Right kidney (tissue), 1 donor: ENCODE measurements at regions not wholly inside any gene's neighbourhood (a gene's known extent, or its start where the extent isn't known, plus 50 kb on each side); places are given as distances from the start of the nearest gene placed in this dataset.
A peak's percentile ranks its signal among the peaks of the same experiment; 100 is the strongest.
"Not testable (repeated sequence)": the region's sequence is repeated elsewhere in the genome, so short reads cannot be mapped to it uniquely, and the experiment has no call there.

ENCODE experiments used
- DNase-seq: peaks from one replicate; pipeline ENCODE4 v3.0.0-alpha.2; 2016

DNA sequence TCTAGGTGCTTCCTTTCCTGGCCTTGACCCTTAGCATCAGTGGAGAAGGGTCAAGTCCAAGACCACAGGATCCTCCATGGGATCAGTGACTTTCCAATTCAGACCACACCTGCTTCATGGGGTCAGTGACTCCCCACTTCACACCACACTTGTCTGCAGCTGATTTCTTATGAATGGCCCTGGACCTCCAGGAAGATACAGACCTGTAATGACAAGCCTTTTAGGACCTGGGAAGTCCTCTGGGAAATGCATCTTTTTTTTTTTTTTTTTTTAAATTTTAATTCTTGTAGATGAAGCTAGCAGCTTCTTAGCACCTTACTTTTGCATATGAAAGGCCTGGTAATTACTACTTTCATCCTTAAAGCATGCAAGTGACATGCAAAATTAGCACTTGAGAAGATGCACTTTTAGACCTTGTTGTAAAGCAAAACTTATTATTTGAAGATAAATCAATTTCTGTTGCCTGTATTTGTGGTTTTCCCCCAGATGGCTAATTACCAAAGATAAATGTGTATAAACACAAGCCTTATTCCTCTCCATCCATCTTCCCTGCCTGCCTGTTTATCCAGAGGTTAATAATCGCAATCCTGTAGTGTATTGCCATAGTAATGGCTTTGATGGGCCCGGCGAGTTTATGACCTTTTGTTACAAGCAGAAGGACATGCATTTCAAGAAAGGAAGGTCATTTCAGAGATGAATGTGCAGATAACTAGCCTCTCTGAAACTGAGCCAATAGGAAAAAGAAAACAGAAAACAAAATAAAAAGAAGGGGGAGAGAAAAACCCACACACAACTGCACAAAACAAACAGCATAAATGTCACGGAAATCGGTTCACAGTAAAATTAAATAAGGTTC is 1018.7 kb downstream of the TYW1 start:
- peak; percentile 36 for DNase-seq

DNA sequence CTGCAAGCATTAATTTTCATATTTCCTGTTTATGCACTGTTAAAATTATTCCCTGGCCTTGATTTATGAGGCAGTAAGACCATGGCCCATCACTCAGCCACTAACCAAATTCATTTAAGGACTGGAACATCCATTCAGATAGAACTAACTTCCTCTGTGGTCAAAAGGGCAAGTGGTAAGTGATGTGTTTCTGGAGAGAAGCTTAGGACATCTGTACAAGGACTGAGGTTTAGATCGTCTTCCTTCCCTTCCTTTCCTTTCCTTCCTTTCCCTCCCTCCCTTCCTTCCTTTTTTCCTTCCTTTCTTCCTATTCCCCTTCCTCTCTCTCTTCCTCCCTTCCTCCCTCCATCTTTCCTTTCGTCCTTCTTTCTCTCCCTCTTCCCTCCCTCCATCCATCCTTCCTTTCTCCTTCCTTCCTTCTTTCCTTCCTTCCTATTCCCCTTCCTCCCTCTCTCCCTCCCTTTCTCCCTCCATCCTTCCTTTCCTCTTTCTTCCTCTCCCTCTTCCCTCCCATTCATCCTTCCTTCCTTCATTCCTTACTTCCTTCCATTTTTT is 1019.4 kb downstream of the TYW1 start:
- DNase-seq, result peak; percentile 36

DNA sequence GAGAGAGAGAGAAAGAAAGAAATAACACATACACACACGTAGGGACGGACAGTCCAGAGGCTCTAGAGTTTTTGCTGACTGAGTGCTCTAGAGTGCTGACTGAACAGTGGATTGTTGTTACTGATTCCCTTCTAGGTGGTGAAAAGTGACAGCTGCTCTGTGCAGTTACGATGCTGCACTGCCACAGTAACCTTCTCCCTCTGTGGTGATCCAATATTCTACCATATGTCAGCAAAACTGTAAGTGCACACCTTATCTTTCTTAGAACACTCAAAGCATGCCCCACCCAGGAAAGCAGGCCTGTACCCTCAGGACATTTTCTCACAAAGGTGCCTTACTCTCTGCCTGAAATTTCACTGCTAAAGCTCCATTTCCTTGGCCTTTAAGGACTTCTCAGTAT is 1023.5 kb downstream of the TYW1 start:
- no peak for DNase-seq

DNA sequence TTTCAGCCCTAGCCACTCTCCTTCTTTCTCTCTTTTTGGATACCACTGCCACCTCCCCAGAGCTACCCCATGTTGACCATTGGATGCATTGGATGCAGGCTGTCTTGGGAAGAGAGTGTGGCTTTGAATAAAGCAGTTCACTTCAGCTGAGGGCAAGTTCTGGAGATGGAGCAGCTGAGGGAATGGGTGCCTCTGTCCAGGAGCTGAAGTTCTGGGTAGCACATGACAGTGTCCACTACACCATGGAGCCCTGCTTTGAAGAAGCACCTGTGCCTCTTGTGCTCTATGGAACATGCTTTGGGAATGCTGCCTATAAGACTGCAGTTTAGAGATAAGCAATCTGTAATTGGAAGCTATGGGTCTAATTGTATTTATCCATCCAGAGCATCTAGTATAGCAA is 1028.7 kb downstream of the TYW1 start:
- no peak for DNase-seq

DNA sequence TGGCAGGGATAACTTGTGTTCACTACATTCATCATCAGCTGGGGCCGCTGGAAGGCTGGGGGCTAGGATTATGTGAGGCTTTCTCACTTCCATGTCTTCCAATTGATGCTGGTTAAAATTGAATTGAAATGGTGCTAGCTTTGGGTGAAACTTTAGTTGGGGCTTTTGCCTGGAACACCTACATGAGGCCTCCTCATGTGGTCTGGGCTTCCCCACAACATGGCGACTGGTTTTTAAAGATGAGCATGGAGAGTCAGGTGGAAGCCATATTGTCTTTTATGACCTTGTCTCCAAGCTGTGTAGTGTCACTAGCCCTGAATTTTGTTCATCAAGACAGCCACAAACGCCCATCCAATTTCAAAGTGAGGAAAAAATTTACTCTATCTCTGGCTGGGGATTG is 1033.9 kb downstream of the TYW1 start:
- DNase-seq, result no peak

DNA sequence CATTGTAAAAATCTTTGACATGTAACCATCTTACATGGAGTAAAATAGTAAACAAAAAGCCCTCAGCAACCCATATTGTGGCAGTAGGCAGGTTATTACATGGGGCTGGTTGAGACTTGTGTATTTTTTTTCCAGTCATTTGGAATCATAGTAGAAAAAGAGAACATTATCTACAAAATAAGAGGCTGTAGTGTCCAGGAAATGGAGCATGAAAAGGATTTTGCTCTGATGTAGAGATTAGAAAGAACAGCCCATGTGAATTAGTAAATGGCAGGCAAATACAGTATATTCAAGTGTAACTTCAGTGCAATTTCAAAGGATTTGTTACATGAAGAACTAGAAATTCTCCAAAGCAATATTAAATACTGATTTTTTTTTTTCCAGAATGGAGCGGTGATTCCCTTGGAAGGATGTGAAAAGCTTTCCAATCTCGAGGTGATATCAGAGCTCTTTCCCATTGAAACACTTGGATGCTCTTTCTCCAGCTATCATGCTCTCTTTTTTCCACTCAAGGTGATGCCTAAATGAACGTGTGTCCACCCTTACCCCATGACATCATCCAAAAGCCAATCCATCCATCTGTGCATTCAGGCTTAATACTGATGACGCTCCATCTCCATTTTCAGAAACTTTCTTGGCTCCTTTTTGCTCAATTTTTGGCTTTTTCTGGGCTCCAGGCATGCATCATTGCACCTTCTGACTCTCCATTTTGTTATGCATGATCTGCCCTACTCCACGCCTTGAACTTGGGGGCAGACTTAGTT is 1034.7 kb downstream of the TYW1 start:
- no peak for DNase-seq

DNA sequence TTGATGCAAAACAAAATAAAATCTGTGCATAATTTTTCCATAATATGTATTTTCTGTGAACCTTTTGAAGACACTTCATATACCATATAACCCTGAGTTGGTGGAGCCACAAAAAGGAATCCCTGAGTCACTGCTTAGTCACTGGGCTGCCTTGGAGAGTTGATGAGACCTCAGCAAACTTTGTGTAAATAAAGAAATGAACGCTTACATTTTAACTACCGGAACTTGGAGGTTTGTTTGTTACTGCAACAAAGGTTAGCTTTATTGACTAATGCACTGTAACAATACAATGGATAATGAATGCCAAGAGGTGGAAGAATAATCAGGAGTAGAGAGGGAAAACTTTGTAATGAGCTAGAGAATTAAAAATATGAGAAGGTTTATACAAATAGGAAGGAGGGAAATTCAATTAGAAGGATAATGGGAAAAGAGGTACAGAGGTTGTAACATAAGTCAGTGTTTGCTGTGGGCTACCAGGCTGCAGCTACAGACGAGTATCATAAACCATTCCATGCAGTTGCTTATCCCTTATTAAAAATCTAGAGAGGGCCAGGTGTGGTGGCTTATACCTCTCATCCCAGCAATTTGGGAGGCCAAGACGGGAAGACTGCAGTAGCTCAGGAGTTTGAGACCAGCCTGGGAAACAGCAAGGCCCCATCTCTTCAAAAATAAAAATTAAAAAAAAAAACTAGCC is 1042.1 kb downstream of the TYW1 start:
- DNase-seq, result no peak

DNA sequence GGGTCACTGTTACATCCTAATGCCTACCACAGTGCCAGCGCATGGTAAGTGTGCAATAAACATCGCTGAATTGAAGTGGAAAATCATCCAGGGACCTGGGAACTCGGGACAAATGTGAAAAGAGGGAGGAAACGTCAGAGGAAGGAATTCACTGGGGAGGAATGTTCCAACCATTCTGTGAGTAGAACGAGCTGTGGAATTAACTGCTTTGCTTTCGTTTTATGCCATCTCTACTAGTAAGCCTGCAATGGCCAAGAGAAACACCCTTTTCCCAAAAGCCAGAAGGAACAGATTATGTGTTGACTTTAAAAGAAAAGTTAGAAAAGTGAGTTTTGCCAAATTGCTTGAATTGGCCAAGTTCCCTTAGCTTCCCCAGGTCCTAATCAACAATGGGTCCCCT is 1044.9 kb downstream of the TYW1 start:
- no peak for DNase-seq

DNA sequence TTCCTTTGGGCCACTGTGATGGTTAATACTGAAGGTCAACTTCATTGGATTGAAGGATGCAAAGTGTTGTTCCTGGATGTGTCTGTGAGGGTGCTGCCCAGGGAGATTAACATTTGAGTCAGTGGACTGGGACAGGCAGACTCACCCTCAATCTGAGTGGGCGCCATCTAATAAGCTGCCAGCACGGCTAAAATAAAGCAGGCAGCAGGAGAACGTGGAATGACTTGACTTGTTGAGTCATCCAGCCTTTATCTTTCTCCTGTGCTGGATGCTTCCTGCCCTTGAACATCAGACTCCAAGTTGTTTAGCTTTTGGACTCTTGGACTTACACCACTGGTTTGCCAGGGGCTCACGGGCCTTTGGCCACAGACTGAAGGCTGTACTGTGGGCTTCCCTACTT is 1046.9 kb downstream of the TYW1 start:
- no peak for DNase-seq

DNA sequence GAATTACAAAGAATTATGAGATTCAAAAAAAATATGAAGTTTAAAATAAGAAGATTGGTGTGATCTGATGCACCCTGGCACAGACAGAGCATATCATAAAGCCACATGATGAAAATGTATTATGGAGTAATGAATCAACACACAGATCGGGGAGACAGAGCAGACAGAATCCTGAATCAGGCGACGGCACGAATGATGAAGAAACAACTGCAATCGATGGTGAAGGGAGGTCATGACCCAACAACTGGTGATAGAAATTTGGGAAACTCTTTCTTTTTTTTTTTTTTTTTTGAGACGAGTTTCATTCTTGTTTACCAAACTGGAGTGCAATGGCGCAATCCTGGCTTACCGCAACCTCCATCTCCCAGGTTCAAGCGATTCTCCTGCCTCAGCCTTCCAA is 1054.0 kb downstream of the TYW1 start:
- no peak for DNase-seq

DNA sequence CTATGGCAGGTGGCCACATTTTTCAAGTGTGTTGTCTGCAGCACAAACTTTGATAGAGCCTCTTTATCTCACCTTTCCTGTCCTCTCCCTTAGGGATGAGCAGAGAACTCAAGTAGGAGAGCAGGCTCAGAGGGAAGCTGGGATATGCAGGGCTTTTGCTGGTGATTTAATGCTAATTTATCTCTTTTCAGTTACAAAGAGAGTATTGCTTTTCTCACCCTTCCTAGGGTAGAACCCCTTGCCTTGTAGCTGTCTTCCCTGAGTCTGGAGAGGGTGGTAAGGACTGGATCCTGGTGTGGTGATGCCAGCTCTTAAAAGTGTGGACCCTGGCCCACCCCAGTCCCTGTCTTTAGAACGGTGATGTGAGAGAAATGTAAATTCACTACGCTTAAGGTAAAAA is 1061.4 kb downstream of the TYW1 start:
- DNase-seq, result no peak

DNA sequence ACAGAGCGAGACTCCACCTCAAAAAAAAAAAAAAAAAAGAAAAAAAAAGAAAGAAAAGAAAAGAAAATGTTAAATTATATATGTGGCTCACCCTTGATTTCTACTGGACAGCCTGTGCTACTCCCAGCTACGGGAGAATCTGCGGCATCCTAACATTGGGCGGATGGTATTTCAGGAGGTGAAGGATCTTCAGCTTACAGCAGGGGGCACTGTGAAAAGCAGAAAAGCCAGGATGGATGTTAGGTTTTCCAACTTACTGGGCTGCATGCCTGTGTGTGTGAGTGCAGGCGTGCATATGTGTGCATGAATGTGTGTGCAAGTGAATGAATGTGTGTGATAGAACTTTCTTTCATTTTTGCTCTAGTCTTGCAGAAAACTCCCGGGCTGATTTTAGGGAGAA is 1066.5 kb downstream of the TYW1 start:
- DNase-seq, result no peak

DNA sequence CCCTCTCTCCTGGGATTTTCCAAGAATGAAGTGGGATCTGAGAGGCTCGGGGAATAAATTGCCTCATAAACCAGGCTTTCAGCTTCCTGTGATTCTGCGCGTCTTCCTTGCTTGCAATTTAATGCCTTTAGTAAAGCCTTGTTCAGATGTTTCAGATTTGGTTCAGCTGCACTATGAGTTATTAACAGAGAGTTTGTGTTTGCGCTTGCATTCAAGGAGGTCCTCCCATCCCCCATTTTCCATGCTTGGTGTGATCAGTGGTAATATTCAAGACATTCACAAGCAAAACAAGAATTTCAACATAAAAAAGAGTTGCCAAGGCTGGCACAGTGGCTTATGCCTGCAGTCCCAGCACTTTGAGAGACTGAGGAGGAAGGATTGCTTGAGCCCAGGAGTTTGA is 1068.9 kb downstream of the TYW1 start:
- DNase-seq, result no peak

DNA sequence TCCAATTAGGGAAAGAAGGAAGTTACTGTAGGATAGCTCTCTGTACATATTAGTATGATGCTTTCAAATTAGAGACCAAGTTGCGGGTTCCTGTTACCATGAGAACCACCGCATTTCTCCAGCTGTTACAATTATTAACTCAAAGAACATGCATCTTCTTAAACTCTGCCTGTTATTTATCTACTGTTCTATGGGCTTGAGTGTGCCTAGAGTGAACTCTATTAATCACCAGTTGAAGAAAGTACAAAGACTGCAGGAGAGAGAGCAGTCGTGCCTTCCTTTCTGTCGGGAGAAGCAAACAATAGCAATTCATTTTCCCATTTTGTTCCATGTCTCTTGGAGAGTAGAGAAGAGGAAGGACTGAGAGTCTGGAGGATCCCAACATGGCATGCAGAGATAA is 1071.2 kb downstream of the TYW1 start:
- peak; percentile 9 for DNase-seq

DNA sequence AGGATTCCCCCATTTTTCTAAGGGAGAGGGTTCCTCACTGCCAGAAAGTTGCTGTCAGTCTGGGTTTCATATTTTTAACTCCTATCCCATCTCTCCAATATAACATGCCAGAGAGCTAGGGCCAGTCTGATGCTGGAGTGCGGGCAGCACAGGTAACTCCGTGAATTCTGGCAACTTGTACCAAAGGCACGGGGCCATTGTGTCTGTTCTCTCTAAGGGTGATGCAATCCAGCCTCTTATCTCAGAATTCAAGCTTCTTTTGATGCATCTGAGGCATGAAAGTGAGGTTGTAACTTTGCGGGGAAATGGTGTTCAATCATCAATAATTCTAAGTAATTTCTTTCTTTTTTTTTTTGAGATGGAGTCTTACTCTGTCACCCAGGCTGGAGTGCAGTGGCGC is 1074.4 kb downstream of the TYW1 start:
- DNase-seq, result no peak

DNA sequence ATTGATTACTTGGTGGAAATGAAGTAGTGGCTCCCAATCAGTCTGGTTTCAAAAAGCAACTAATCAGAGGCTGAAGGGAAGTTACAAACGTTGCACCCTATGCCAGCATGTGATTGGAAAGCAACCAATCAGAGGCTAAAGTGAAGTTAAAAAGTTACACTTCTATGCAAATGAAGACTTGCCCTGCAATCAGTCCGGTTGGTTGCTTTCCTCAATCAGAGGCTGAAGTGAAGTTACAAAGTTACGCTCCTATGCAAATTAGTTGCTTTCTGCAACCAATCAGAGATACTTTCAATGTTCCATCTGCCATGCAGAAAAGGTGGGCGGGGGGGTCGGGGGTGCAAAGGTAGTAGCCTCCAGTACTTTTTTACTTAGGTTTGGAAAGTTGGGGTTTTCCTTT is 1077.1 kb downstream of the TYW1 start:
- no peak for DNase-seq

DNA sequence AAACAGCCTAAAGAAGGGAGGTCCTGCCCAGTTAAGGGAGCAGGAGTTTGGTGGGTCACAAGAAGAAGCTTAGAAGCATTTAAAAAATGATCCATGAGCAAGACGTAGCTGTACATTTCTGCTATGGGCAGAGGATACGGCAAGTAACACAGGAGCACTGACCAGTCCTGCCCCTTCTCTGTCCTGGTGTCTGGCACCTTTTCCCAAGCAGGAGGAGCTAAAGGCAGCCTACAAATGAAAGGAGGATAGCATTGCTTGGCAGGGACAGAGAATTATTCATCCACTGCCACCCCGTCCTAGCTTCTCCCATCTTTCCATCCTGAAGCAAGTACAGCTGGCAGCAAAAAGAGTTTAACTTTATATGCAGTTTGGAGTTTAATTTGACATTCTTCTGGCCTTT is 1077.6 kb downstream of the TYW1 start:
- DNase-seq, result no peak

DNA sequence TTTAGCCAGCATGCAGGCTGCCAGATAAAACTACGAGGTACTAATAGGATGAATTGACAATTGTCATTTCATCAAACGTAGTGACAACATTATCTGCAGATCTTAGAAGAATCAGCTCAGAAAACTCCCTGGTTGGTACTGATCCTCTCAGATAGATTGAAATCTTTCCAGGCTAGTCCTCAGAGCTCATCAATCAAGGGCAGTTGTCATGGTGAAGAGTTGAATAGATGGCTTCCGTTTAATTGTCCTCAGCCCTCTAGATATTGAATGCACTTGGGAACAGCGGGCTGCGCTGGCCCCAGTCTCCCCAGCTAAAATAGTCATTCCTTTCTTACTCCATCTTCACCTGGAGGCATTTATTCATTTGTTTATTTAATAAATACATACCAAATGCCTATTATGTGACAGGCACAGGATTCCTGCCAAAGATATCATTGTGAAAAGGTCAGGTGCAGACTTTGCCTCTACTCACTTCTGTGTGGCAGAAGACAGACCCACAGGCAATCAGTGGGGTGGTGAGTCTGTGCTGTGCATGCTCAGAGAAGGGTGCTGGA is 1081.6 kb downstream of the TYW1 start:
- no peak for DNase-seq

DNA sequence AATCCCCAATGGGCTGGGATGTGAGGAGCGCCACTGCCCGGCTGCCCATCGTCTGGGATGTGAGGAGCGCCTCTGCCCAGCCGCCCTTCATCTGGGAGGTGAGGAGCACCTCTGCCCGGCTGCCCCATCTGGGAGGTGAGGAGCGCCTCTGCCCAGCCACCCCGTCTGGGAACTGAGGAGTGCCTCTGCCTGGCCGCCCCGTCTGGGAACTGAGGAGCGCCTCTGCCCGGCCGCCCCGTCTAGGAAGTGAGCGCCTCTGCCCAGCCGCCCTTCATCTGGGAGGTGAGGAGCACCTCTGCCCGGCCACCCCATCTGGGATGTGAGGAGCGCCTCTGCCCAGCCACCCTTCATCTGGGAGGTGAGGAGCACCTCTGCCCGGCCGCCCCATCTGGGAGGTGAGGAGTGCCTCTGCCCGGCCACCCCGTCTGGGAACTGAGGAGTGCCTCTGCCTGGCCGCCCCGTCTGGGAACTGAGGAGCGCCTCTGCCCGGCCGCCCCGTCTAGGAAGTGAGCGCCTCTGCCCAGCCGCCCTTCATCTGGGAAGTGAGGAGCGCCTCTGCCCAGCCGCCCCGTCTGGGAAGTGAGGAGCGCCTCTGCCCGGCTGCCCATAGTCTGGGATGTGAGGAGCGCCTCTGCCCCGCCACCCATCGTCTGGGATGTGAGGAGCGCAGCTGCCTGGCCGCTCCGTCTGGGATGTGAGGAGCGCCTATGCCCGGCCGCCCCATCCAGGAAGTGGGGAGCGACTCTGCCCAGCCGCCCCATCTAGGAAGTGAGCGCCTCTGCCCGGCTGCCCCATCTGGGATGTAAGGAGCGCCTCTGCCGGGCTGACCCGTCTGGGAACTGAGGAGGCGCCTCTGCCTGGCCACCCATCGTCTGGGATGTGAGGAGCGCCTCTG is 1085.7 kb downstream of the TYW1 start:
- not testable (repeated sequence) for DNase-seq

DNA sequence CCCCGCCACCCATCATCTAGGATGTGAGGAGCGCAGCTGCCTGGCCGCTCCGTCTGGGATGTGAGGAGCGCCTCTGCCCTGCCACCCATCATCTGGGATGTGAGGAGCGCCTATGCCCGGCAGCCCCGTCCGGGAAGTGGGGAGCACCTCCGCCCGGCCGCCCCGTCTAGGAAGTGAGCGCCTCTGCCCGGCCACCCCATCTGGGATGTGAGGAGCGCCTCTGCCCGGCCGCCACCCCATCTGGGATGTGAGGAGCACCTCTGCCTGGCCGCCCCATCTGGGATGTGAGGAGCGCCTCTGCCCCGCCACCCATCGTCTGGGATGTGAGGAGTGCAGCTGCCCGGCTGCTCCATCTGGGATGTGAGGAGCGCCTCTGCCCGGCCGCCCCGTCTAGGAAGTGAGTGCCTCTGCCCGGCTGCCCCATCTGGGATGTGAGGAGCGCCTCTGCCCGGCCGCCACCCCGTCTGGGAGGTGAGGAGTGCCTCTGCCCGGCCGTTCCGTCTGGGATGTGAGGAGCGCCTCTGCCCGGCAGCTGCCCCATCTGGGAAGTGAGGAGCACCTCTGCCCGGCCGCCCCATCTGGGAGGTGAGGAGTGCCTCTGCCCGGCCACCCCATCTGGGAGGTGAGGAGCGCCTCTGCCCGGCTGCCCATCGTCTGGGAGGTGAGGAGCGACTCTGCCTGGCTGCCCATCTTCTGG is 1086.5 kb downstream of the TYW1 start:
- not testable (repeated sequence) for DNase-seq

DNA sequence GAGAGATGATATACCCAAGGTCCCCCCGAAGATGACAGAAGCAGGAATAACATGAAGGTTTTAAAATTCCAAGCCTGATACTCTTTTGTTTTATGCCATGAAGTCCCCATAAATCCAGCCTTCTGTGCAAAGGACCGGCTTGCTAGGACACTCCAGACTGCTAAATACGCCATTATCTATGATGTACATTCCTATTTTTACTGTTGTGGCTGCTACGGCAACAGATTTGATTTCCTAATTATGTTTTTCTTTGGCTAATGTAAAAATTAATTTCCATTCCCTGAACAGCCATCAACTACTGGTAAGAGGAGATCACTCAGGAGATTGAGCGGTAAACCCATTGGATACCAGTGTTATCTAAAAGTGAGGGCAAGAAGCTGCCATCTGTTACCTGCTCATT is 1090.8 kb downstream of the TYW1 start:
- DNase-seq, result no peak
